Cardiac muscle cell (in vitro differentiated cells and primary cell): ENCODE measurements at regions not wholly inside any gene's neighbourhood (a gene's known extent, or its start where the extent isn't known, plus 50 kb on each side); places are given as distances from the start of the nearest gene placed in this dataset.

Source experiments
- DNase-seq, 2 donors: peaks; one replicate each; pipeline versions ENCODE4 v3.0.0 to v3.0.0-alpha.2; 2010 to 2017; ENCODE audit warnings: low read depth in 1 of 2, low spot score in 1 of 2
- H3K27ac ChIP-seq: fragments of 200-600 bp; sonication (generic); 2 replicates; pipeline ENCODE4 v1.5.1; 2016
- H3K27me3 ChIP-seq: fragments of 200-600 bp; sonication (generic); 2 replicates; pipeline ENCODE4 v1.6.0; 2016; ENCODE audit warnings: control low read depth
- H3K36me3 ChIP-seq: fragments of 200-600 bp; sonication (generic); 2 replicates; pipeline ENCODE4 v1.5.1; 2016; ENCODE audit warnings: control low read depth
- H3K4me1 ChIP-seq: fragments of 200-600 bp; sonication (generic); 2 replicates; pipeline ENCODE4 v1.8.1; 2017; ENCODE audit warnings: low read depth, mild to moderate bottlenecking, mixed run types
- H3K4me3 ChIP-seq: fragments of 200-600 bp; sonication (generic); 2 replicates; pipeline ENCODE4 v1.5.1; 2016; ENCODE audit warnings: mild to moderate bottlenecking
- H3K9me3 ChIP-seq: fragments of 200-600 bp; sonication (generic); 2 replicates; pipeline ENCODE4 v1.5.1; 2017; ENCODE audit warnings: low read depth, mild to moderate bottlenecking, control low read depth
- TF ChIP-seq, protein P1 (sequence below): IDR thresholded peaks from 2 replicates; pipeline ENCODE4 v1.5.1; 2012; ENCODE audit warnings: low read depth, mild to moderate bottlenecking, low read length

GRCh38 chr3:22161315-22161714 is 410.3 kb upstream of the ZNF385D start:
- H3K36me3 ChIP-seq: no peaks in the 10 kb centered on the region
- H3K27ac ChIP-seq: no peak overlapping the region
- TF ChIP-seq, protein P1, sequence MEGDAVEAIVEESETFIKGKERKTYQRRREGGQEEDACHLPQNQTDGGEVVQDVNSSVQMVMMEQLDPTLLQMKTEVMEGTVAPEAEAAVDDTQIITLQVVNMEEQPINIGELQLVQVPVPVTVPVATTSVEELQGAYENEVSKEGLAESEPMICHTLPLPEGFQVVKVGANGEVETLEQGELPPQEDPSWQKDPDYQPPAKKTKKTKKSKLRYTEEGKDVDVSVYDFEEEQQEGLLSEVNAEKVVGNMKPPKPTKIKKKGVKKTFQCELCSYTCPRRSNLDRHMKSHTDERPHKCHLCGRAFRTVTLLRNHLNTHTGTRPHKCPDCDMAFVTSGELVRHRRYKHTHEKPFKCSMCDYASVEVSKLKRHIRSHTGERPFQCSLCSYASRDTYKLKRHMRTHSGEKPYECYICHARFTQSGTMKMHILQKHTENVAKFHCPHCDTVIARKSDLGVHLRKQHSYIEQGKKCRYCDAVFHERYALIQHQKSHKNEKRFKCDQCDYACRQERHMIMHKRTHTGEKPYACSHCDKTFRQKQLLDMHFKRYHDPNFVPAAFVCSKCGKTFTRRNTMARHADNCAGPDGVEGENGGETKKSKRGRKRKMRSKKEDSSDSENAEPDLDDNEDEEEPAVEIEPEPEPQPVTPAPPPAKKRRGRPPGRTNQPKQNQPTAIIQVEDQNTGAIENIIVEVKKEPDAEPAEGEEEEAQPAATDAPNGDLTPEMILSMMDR: no peak
- H3K4me3 ChIP-seq: no peak overlapping the region
- DNase-seq: no peak
- H3K27me3 ChIP-seq: no peaks in the 10 kb centered on the region
- no peaks in the 10 kb centered on the region for H3K4me1 ChIP-seq
- H3K9me3 ChIP-seq: no peaks in the 10 kb centered on the region

- Histone ChIP-seq H3K4me1 (no peaks in the 10 kb centered on the region), H3K27me3 (no peaks in the 10 kb centered on the region), H3K4me3 (no peak overlapping the region), H3K9me3 (no peaks in the 10 kb centered on the region), H3K27ac (no peak overlapping the region), H3K36me3 (no peaks in the 10 kb centered on the region)
- no peak for DNase-seq
- TF ChIP-seq, protein P1: no peak
These were observed 419.4 kb upstream of the ZNF385D start for GRCh38 chr3:22170370-22170769.

- no peak for DNase-seq
- TF ChIP-seq, protein P1: no peak
- Histone ChIP-seq H3K36me3 (no peaks in the 10 kb centered on the region), H3K27me3 (no peaks in the 10 kb centered on the region), H3K4me3 (no peak overlapping the region), H3K9me3 (no peaks in the 10 kb centered on the region), H3K27ac (no peak overlapping the region), H3K4me1 (no peaks in the 10 kb centered on the region)
These were observed 422.0 kb upstream of the ZNF385D start for GRCh38 chr3:22172964-22173363.

DNA sequence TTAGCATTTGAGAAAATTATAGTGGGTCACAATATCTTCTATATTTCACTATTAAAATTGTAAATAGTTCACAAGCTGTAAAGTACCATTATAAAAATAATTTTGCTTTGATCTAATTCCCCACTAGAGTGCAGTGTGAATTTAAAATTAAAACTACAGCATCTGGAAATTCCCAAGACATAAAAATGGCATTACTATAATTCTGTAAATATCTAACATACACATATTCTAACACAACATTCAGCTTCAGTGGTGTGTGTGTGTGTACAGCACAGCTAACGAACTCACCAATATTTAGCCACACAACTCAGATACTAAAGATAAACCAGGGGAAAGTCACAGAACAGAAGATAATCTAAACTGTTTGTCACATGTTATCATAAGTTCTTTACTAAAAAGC is 424.9 kb upstream of the ZNF385D start:
- H3K4me1 ChIP-seq: no peaks in the 10 kb centered on the region
- H3K36me3 ChIP-seq: no peaks in the 10 kb centered on the region
- peak in 1 of 2 donors; percentile 12 for DNase-seq
- H3K27me3 ChIP-seq: no peaks in the 10 kb centered on the region
- no peak overlapping the region for H3K27ac ChIP-seq
- no peak overlapping the region for H3K4me3 ChIP-seq
- no peaks in the 10 kb centered on the region for H3K9me3 ChIP-seq
- TF ChIP-seq, protein P1: peak; percentile 20

GRCh38 chr3:22176911-22177310 is 425.9 kb upstream of the ZNF385D start:
- H3K4me3 ChIP-seq: no peak overlapping the region
- TF ChIP-seq, protein P1: no peak
- no peaks in the 10 kb centered on the region for H3K36me3 ChIP-seq
- H3K27me3 ChIP-seq: no peaks in the 10 kb centered on the region
- DNase-seq: no peak
- no peak overlapping the region for H3K27ac ChIP-seq
- no peaks in the 10 kb centered on the region for H3K4me1 ChIP-seq
- no peaks in the 10 kb centered on the region for H3K9me3 ChIP-seq

DNA sequence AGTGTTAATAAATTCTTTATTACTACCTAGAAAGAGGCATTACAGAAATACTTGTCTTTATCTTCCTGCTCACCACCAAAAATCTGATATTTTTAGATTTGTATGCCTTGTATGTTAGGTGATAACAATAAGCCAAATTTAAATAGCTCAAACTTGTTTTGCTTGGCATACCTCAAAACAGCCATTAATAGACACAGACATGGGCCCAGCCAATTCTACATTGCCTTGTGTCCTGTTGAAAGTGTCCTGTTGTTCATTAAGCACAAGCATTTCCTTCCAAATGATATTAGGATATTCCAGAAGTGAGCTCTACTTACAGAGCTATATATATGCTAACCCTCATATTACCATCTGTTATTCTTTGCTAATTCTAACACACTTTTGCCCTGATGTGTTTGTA is 438.6 kb upstream of the ZNF385D start:
- H3K9me3 ChIP-seq: no peaks in the 10 kb centered on the region
- no peak for DNase-seq
- no peaks in the 10 kb centered on the region for H3K4me1 ChIP-seq
- no peaks in the 10 kb centered on the region for H3K27me3 ChIP-seq
- H3K36me3 ChIP-seq: no peaks in the 10 kb centered on the region
- no peak overlapping the region for H3K27ac ChIP-seq
- no peak overlapping the region for H3K4me3 ChIP-seq
- TF ChIP-seq, protein P1: no peak
